ENCODE measurements at regions not wholly inside any gene's neighbourhood (a gene's known extent, or its start where the extent isn't known, plus 50 kb on each side); places are given as distances from the start of the nearest gene placed in this dataset.

DNA sequence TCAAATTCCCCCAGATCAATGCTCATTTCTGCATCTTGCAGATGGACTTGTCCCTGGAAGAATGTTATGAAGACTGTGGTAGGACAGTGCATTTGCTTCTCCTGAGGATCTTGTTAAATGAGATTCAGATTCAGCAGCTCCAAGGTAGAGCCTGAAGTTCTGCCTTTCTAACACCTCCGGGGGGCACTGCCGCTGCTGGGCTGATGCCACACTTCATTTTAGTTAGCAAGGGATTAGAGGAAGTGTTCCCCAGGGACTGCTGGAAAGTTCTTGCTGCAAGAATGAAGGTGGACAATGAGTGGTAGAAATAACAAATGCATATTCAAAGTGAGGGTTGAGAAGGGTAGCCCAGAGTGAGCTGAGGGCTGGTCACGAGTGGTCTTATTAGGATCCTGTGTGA lies 434.3 kb upstream of the AKR1E2 start:
- no peak for TF ChIP-seq POLR2A (IDR thresholded peaks at IDR 0.05)
- TF ChIP-seq, protein P1, sequence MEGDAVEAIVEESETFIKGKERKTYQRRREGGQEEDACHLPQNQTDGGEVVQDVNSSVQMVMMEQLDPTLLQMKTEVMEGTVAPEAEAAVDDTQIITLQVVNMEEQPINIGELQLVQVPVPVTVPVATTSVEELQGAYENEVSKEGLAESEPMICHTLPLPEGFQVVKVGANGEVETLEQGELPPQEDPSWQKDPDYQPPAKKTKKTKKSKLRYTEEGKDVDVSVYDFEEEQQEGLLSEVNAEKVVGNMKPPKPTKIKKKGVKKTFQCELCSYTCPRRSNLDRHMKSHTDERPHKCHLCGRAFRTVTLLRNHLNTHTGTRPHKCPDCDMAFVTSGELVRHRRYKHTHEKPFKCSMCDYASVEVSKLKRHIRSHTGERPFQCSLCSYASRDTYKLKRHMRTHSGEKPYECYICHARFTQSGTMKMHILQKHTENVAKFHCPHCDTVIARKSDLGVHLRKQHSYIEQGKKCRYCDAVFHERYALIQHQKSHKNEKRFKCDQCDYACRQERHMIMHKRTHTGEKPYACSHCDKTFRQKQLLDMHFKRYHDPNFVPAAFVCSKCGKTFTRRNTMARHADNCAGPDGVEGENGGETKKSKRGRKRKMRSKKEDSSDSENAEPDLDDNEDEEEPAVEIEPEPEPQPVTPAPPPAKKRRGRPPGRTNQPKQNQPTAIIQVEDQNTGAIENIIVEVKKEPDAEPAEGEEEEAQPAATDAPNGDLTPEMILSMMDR (IDR thresholded peaks at IDR 0.05 in 4 of 5, conservative IDR thresholded peaks at IDR 0.05 in 1 of 5), result no peak
